BLaER1 treated with 17β-estradiol and CSF1 and Interleukin-3, amounts not matched to agents 10 nM and 100 nM (cell line): ENCODE measurements at regions not wholly inside any gene's neighbourhood (a gene's known extent, or its start where the extent isn't known, plus 50 kb on each side); places are given as distances from the start of the nearest gene placed in this dataset.

Experiments
- H3K27ac ChIP-seq, 11 experiments: shearing (Covaris generic); formaldehyde crosslinking; 2 replicates each; pipeline ENCODE4 v1.8.1; 2022
- H3K27me3 ChIP-seq, 11 experiments: shearing (Covaris generic); formaldehyde crosslinking; 2 replicates each; pipeline ENCODE4 v1.8.1; 2022
- H3K36me3 ChIP-seq, 11 experiments: shearing (Covaris generic); formaldehyde crosslinking; 2 replicates each; pipeline ENCODE4 v1.8.1; 2022
- H3K4me1 ChIP-seq, 10 experiments: shearing (Covaris generic); formaldehyde crosslinking; 2 replicates each; pipeline ENCODE4 v1.8.1; 2022
- H3K4me2 ChIP-seq, 11 experiments: shearing (Covaris generic); formaldehyde crosslinking; 2 replicates each; pipeline ENCODE4 v1.8.1; 2022
- H3K4me3 ChIP-seq, 10 experiments: shearing (Covaris generic); formaldehyde crosslinking; 2 replicates each; pipeline ENCODE4 v1.8.1; 2022
- H3K9ac ChIP-seq, 11 experiments: shearing (Covaris generic); formaldehyde crosslinking; 2 replicates each; pipeline ENCODE4 v1.8.1; 2022
- H3K9me3 ChIP-seq, 11 experiments: shearing (Covaris generic); formaldehyde crosslinking; replicated peaks in 1 of 11; 2 replicates each; pipeline ENCODE4 v1.8.1; 2022
- H4K20me1 ChIP-seq, 11 experiments: shearing (Covaris generic); formaldehyde crosslinking; 2 replicates each; pipeline ENCODE4 v1.8.1; 2022
- Cebpa-rat ChIP-seq, 11 experiments: shearing (Covaris generic); IDR thresholded peaks; 2 replicates each; pipeline ENCODE4 v1.8.1; 2022

DNA sequence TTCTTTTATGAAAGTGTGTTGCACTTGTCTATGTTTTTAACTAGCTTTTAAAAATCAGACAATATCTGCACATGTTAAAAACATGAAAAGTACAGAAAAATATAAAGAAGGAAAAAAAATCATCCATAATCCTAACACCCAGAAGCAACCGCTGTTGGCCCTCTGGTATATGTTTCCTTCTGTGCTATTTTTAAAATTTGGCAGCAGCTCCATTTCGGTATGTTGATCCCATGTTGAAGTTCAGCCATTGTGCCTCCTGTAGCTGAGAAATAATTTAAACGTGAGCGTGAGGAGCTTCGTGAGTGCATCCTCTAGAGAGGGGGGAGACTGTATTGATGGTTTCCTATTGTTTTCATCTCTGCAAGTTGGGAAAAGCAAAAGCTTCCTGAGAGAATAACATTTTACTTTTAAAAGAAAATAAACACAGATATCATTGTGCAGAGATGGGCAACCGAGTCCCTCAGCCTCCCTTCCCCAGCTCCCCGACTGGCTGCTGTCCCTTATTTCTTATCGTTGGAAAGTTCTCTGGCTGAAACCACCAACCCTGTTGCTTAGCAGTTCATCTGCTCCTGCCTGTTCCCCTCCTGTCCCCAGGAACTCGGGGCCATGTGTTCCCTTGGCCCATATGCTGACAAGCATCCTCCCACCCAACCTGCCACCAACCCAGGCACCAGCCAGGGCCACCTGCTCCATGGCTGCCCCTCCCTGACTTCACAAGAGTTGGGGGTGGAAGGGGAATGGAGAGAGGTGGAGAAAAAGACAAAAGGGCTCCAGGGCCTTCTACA is 499.1 kb upstream of the PODXL start:
- H3K36me3 ChIP-seq, result no peaks in the 10 kb centered on the region
- TF ChIP-seq Cebpa-rat (IDR thresholded peaks at IDR 0.05), result no peak
- H3K9me3 ChIP-seq, result peaks cover 12 to 32% (median 20%) of the 10 kb centered on the region in 11 experiments; a peak in 18 of 22 replicates
- no peaks in the 10 kb centered on the region for H3K27me3 ChIP-seq
- no peak overlapping the region for H3K9ac ChIP-seq
- H3K4me2 ChIP-seq, result no peak overlapping the region
- H3K4me1 ChIP-seq, result no peaks in the 10 kb centered on the region
- no peak overlapping the region for H3K4me3 ChIP-seq
- H4K20me1 ChIP-seq, result no peaks in the 10 kb centered on the region
- H3K27ac ChIP-seq, result no peak overlapping the region

DNA sequence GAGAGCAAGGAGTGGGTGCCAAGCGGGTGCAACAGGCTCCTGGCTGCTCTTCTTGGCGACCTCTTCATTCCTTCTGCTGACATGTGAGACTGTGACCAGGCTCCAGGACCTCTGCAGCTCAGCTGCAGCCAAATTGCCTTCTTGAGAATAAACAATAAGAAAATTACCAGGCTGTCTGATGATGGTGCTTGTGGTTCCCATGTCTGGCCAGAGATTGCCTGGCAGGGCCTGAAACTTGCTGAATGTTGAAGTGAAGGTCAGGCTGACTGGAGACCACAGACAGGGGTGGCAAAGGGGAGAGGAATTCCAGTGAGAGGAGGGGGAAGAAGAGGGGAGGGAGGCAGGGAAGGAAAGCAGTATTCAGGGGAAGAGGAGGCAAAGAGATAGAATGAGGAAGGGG is 497.4 kb upstream of the PODXL start:
- Histone ChIP-seq H3K9ac (no peak overlapping the region), H3K9me3 (peaks cover 12 to 32% (median 20%) of the 10 kb centered on the region in 11 experiments; a peak in 18 of 22 replicates), H3K4me1 (no peaks in the 10 kb centered on the region), H3K4me3 (no peak overlapping the region), H3K4me2 (no peak overlapping the region), H3K27me3 (no peaks in the 10 kb centered on the region), H3K27ac (no peak overlapping the region), H3K36me3 (no peaks in the 10 kb centered on the region), H4K20me1 (no peaks in the 10 kb centered on the region)
- TF ChIP-seq Cebpa-rat (IDR thresholded peaks at IDR 0.05), result no peak

DNA sequence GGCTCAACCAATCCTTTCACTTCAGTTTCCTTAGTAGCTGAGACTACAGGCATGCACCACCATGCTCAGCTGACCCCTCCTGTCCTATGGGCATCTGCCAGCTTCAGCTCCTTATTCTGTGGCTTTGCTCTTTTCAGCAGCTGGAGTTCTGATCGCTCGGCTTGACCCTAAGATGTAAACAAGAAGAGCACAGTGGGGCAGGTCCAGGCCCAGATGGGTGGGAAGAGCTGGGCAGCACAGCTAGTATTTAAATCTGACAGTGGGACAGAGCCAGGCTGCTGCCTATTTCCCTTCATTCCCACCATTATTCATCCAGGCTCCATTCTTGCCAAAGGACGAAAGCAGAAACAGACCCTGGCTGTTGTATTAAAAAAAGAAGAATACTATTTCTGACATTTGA is 494.9 kb upstream of the PODXL start:
- Histone ChIP-seq H3K27me3 (no peaks in the 10 kb centered on the region), H3K4me3 (no peak overlapping the region), H3K27ac (no peak overlapping the region), H3K4me2 (no peak overlapping the region), H3K4me1 (no peaks in the 10 kb centered on the region), H3K36me3 (no peaks in the 10 kb centered on the region), H3K9me3 (peaks cover 0 to 9% (median 0%) of the 10 kb centered on the region in 11 experiments; a peak in 2 of 22 replicates), H3K9ac (no peak overlapping the region), H4K20me1 (no peaks in the 10 kb centered on the region)
- no peak for TF ChIP-seq Cebpa-rat (IDR thresholded peaks at IDR 0.05)

DNA sequence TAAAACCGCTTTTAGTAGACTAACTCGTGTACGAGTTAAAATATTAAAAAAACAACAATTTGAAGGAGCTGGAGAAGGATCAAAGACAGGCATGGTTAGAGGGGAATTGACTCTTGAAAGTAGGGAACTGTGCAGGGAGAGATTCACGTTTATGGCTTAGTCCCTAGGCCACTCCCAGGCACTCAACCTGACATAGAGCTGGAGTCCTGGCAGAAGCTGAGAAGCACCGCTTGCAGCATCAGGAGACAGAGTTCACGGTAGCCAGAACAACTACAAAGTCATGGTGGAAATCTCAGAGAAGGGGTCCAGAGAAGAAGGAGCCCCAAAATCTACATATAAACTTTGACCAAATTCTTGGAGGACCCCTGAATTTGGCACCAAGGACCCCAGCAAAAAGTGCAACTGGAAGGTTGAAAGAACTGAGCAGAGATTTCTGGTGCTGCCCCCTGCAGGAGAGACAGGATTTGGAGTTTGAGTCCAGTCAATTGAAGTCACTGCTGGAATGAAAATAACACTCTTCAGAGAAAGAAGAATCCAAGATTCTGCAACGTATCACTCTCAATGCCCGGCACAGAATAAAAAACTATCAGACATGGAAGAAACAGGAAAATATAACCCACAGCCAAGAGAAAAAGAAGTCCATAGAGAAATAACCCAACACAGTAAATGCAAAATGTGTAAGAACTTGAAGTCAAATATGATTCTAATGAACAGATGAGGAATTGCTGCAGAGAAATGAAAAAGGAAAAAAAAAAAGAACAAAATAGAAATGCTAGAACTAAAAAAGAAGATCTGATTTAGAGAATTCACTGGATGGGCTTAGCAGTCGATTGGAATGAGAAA is 493.3 kb upstream of the PODXL start:
- no peak for TF ChIP-seq Cebpa-rat (IDR thresholded peaks at IDR 0.05)
- H3K4me3 ChIP-seq, result no peak overlapping the region

DNA sequence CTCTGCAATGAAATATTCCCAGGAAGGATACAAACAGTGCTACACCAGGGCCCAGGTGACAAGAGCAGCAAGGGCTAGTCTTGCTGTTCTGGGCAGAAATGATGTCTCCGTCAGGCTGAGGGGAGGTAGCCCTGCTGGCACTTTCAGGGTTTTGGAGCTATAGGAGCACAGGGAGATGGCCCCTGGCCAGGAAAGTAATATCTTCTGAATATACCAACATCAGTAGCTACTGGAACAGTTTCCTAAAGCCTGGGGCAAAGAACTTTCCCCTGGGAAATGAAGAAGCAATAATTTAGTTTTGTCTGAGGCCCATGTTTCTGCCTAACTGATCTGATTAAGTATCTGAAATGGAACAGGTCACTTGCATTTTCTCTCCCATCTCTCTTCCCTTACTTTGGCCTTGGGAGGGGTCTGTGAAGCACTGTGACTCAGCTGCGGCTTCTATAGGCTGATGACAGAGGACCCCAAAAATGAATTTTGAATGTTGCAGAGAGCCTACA is 489.1 kb upstream of the PODXL start:
- no peak overlapping the region for H3K27ac ChIP-seq
- H3K36me3 ChIP-seq, result no peaks in the 10 kb centered on the region

More for the DNA sequence above, 493.3 kb upstream of the PODXL start:
- Histone ChIP-seq H4K20me1 (no peaks in the 10 kb centered on the region), H3K27ac (no peak overlapping the region), H3K4me2 (no peak overlapping the region), H3K9me3 (peaks cover 0 to 9% (median 0%) of the 10 kb centered on the region in 11 experiments; a peak in 2 of 22 replicates), H3K4me1 (no peaks in the 10 kb centered on the region), H3K27me3 (no peaks in the 10 kb centered on the region), H3K36me3 (no peaks in the 10 kb centered on the region), H3K9ac (no peak overlapping the region)

DNA sequence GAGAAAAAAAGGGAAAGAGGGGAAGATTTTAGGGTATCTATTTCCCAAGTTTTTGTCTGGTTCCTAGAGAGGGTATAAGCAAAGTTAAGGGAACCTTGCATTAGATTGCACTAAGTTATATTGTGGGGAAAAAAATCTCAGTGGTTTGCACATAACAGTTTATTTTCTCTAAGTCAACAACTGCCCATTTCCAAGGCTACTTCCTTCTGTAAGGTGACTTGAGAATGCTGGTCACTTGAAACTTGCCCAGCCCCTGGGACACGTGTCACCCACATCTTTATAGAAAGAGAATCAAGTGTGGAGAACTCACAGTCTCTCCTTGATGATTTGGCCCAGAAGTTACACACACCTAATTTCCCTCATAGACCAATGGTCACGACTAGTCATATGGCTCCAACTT is 488.6 kb upstream of the PODXL start:
- H3K27ac ChIP-seq, result no peak overlapping the region
- H3K9ac ChIP-seq, result no peak overlapping the region
- no peaks in the 10 kb centered on the region for H4K20me1 ChIP-seq
- no peaks in the 10 kb centered on the region for H3K9me3 ChIP-seq
- H3K4me2 ChIP-seq, result no peak overlapping the region
- no peak for TF ChIP-seq Cebpa-rat (IDR thresholded peaks at IDR 0.05)
- no peaks in the 10 kb centered on the region for H3K4me1 ChIP-seq
- H3K36me3 ChIP-seq, result no peaks in the 10 kb centered on the region
- H3K4me3 ChIP-seq, result no peak overlapping the region
- no peaks in the 10 kb centered on the region for H3K27me3 ChIP-seq

More for the DNA sequence above, 489.1 kb upstream of the PODXL start:
- Histone ChIP-seq H3K9ac (no peak overlapping the region), H4K20me1 (no peaks in the 10 kb centered on the region), H3K27me3 (no peaks in the 10 kb centered on the region), H3K9me3 (no peaks in the 10 kb centered on the region), H3K4me3 (no peak overlapping the region), H3K4me2 (no peak overlapping the region), H3K4me1 (no peaks in the 10 kb centered on the region)
- TF ChIP-seq Cebpa-rat (IDR thresholded peaks at IDR 0.05), result no peak

DNA sequence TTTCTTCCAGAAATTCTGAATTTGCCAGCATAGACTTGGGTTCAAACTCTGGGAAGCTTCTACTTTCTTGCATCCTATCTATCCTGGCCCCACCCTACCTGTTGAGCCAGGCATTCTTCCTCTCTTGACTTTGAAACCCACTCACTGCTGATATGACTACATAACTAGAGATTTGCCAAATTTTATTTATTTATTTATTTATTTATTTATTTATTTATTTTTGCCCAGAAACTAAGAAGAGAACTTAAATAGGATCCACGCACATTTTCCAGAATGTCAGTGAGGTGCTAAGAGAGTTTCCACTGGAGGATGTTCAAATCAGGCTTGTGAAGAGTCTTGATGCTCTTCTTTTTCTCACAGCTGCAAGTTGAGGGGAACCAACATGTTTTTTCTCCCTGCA is 487.8 kb upstream of the PODXL start:
- no peak overlapping the region for H3K9ac ChIP-seq
- H3K27me3 ChIP-seq, result no peaks in the 10 kb centered on the region
- no peaks in the 10 kb centered on the region for H3K36me3 ChIP-seq
- H3K4me3 ChIP-seq, result no peak overlapping the region
- TF ChIP-seq Cebpa-rat (IDR thresholded peaks at IDR 0.05), result no peak
- H3K9me3 ChIP-seq, result no peaks in the 10 kb centered on the region
- no peaks in the 10 kb centered on the region for H3K4me1 ChIP-seq
- H3K4me2 ChIP-seq, result no peak overlapping the region
- no peak overlapping the region for H3K27ac ChIP-seq
- no peaks in the 10 kb centered on the region for H4K20me1 ChIP-seq

DNA sequence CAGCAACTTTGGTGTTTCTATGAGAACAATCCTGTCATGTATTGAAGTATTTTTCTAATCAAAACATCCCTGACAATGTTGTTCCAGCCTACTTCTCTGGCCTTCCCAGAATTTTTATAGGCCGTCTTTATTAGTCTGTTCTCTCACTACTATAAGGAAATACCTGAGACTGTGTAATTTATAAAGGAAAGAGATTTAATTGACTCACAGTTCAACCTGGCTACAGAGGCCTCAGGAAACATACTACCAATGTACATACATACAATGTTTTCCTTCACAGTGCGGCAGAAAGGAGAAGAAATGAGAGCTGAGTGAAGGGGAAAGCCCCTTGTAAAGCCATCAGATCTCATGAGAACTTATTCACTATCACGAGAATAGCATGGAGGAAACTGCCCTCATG is 484.7 kb upstream of the PODXL start:
- H3K9me3 ChIP-seq, result no peaks in the 10 kb centered on the region
- no peak overlapping the region for H3K4me2 ChIP-seq
- H3K27me3 ChIP-seq, result no peaks in the 10 kb centered on the region
- H3K9ac ChIP-seq, result no peak overlapping the region
- H3K36me3 ChIP-seq, result no peaks in the 10 kb centered on the region
- no peak overlapping the region for H3K4me3 ChIP-seq
- H3K27ac ChIP-seq, result no peak overlapping the region
- H4K20me1 ChIP-seq, result no peaks in the 10 kb centered on the region
- no peak for TF ChIP-seq Cebpa-rat (IDR thresholded peaks at IDR 0.05)
- H3K4me1 ChIP-seq, result no peaks in the 10 kb centered on the region

DNA sequence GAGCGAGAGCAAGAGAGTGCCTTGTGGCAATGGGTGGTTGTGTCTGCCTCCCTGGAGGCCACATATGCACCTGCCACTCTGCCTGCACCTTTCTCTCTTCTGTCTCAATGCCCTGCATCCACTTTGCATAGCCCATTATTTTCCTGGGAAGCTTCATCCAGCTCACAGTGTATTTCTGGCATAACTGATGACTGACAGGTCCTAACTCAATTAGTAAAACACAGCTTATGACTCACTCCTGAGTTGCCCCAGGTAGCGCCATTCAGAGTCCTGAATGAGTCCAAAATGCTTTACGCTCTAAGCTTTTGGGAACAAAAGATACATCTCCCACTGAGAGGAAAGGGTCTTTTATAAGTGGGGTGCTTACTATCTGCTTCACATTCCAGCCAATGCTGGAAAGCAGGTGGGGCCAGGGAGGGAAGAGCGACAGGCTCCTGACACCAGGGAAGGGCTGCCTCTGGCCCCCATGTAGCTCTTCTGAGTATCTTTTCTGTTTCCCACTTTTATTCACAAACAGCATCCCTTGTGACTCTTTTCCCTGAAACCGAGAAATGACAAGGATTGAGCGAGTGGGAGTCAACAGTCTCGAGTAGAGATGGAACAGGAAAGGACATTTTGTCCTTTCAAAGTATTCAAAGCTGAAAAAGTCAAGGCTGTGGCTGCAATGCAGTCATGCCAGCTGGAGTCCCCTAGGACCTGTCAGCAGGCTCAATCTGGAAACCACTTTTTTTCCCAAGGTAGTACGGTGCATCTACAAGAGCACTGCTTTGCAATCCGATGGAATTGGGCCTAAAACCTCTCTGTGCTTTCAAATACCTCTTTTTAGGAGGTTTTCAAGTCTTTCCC is 479.3 kb upstream of the PODXL start:
- Histone ChIP-seq H3K9ac (no peak overlapping the region), H3K27me3 (no peaks in the 10 kb centered on the region), H3K4me1 (no peaks in the 10 kb centered on the region), H3K27ac (no peak overlapping the region), H3K4me2 (no peak overlapping the region), H3K36me3 (no peaks in the 10 kb centered on the region), H3K9me3 (no peaks in the 10 kb centered on the region), H3K4me3 (no peak overlapping the region), H4K20me1 (no peaks in the 10 kb centered on the region)
- no peak for TF ChIP-seq Cebpa-rat (IDR thresholded peaks at IDR 0.05)
